Central memory CD4-positive, alpha-beta T cell (primary cell): ENCODE measurements at regions not wholly inside any gene's neighbourhood (a gene's known extent, or its start where the extent isn't known, plus 50 kb on each side); places are given as distances from the start of the nearest gene placed in this dataset.
"Not testable (repeated sequence)": the region's sequence is repeated elsewhere in the genome, so short reads cannot be mapped to it uniquely, and the experiment has no call there.

Source experiments
- DNase-seq: peaks from one replicate; pipeline ENCODE4 v3.0.0; 2022

DNA sequence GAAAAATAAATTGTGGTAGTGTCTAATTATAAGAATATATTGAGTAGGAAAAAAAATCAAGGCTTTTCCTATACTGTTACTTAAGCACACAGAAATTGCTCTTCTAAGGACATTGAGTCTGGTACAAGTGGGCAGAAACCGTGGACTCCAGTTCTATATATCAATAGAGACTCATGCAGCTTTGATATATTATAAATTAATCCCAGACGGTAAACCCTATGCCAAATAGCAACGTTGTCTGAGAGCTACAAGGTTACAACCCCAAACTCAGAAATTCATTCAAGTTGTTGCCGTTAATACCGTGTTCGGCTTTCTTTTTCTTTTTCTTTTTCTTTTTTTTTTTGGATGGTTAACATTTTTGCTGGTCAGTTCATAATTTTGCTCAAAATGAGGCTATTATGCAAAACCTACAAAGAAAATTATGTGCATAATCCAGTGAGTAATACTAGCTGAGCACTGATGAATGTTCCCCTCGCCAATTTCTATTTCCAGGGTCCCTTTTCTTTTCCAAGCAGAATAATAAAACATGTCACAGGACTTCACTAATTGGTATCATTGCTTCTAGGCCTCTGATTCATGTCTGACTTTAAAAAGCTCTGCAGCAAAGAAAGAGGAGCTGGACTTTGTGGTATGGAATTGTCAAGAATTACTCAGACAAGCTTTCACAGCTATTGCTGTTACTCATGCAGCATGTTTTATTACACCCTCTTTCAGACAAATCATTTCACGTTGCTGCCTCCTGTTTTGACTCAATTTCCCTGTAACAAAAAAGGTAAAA, 737.7 kb downstream of the NLGN4X start:
- DNase-seq, result no peak

- no peak for DNase-seq
These were observed 754.4 kb downstream of the NLGN4X start for GRCh38 chrX:5474282-5474681.

DNA sequence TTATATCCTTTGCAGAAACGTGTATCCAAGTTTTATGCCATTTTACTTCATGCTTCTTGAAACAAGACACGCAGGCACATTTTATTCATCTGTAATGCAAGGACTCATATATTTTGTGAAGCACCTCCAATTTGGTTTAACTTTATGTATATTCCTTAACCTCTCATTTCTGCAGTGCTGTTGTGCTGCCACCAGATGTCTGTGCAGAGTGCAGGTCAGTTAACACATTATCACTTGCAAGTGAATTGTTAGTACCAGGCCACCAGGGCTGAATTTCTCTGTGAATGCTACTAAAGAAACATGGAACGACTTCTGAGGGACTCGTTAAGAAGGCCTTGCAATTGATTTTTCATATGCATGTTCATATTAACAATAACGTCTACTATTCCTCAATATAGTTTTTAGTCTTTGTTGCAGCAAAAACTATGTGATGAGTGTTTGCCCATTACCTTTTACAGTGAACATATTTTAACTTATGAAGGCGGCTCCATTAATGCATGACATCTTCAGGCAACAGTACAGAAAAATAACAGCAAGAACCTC, 770.3 kb downstream of the NLGN4X start:
- no peak for DNase-seq

GRCh38 chrX:5449323-5449722, 779.3 kb downstream of the NLGN4X start:
- no peak for DNase-seq

DNA sequence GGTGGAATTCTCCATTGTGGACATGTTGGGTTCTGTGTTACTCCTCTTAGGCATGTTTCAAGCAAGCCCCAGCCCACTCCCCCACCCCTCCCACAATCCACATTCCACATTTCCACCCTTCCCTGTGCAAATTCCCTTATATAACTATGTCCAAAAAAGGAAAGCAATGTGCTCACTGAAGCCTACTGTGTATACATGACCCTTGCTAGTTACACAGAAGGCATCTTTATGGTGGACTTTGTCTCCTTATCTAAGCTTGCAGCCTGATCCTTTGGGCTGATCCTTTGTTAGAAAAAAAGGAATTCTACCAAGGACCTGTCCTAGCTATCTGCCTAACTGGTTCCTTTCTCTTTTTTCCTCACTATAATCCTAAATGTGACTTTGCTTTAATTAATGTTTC, 796.8 kb downstream of the NLGN4X start:
- DNase-seq, result no peak

DNA sequence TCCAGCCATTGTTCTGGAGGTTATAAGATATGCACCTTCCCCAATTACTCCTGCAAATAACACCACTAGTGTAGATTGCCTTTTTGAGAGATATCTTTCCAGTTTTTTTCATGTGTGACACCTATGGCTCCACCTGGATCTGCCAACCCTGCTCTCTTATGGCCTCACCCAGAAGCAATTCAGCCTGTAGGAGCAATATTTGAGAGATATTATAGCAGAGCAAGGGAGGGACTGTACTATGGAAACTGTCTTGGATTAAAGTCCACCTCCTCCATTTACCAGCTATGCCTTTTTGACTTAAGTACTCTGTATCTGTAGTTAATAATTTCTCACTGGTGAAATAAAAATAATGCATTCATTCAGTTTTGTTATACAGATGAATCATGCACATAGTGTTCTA, 803.5 kb downstream of the NLGN4X start:
- no peak for DNase-seq

DNA sequence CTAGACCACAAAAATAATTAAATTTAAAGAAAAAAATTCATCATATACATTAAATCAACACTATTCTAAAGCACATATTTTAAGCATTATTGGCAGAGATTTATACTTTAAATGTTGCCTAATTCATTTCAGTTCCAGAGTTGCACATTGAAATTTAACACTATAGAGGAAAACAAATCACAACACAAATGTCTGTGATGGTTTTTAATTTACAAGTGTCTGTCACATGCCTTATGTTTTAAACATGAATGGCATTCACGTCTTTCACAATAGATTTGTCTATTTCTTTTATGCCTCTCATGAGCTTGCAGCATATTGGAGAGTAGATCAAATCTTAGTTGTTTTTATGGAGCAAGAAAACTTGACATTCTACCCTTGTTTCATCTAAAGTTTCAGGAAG, 811.3 kb downstream of the NLGN4X start:
- no peak for DNase-seq

DNA sequence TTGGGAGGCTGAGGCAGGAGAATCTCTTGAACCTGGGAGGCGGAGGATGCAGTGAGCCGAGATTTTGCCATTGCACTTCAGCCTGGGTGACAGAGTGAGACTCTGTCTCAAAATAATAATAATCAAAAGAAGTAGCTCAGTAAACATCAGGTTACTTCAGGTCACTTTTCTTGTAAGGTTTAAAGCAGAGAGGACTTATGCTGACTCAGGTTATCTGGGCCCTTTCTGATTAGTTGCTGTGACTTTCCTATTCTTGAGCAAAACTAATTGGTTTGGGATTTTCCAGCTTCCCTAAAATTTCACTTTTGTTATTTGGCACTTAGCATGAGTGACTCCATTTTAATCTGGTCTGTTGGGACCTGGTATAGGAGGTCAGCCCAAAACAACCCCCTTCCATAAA, 812.9 kb downstream of the NLGN4X start:
- no peak for DNase-seq

- no peak for DNase-seq
These were observed 819.6 kb downstream of the NLGN4X start for GRCh38 chrX:5409106-5409505.

- DNase-seq, result no peak
These were observed 826.2 kb downstream of the NLGN4X start for GRCh38 chrX:5402461-5402860.

DNA sequence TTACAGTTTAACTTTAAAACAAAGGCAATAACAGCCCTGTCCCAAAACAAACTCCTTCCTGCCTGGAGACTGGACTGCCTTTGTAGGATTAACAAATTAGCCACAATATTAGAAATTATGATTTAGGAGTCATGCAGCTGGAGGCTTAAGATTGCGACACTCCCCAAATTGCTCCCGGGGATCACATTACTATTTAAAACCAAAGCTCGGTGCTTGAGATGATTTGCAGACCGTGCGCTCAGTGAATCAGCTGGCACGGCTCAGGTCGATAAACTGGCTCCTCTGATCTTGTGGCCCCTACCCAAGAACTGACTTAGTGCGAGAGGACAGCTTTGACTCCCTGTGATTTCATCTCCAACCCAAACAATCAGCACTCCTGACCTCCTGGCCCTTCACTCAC, 829.3 kb downstream of the NLGN4X start:
- no peak for DNase-seq

- no peak for DNase-seq
These were observed 831.3 kb downstream of the NLGN4X start for GRCh38 chrX:5397409-5397808.

DNA sequence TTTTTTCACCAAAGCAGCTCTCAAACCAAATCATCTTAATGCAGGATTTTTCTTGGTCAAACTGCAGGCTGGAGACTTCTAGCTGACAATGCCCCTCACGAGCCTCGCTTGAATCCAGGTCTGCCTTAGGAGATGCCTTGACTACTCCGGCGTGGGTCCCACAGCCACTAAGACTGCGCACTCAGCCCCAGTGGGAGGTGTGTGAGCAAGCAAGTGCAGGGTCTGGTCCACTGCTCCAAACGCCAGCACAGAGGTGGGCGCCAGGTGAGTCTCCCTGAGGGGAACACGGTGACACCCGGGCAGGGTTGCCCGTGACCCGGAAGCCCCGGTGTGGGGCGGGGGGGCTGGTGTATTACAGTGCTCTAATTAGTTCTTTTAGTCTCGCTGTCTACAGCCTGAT, 838.3 kb downstream of the NLGN4X start:
- no peak for DNase-seq

DNA sequence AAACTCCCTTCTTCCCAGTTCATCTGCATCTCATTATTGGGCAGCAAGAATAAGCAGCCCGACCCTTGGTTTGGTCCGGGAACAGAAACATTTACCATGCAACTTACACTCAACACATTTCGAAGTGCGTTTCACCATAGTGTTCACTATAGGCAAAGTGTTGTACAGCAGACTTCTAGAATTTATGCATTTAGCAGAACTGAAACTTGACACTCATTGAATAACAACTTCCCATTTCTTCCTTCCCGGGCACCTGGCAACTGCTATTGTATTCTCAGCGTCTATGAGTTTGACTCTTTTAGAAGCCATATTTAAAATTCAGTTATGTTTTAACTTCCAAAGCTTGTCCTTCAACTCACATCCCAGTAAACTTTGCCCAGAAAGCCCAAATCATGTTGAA, 840.6 kb downstream of the NLGN4X start:
- no peak for DNase-seq

- no peak for DNase-seq
These were observed 848.2 kb downstream of the NLGN4X start for GRCh38 chrX:5380426-5380825.

GRCh38 chrX:5341902-5342301, 886.8 kb downstream of the NLGN4X start:
- DNase-seq, result no peak

- no peak for DNase-seq
These were observed 891.5 kb downstream of the NLGN4X start for GRCh38 chrX:5337160-5337559.

DNA sequence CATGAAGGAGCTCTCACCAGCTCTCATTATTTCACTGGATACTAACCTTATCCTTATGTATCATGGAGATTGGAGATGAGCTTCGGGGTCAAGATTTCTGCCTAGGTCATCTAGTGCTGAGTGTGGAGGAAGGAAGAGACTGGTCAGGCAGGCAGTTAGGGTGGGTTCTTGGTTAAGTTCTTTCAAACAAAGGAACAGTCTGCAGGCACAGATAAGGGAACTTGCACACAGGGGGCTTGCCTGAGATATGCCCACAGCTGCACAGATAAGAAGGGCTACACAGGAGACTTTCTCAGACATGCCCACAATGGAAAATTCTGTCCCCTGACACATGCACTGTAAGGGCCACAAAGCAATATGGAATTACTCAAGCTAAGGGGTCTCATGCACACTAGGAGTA, 904.1 kb downstream of the NLGN4X start:
- no peak for DNase-seq

DNA sequence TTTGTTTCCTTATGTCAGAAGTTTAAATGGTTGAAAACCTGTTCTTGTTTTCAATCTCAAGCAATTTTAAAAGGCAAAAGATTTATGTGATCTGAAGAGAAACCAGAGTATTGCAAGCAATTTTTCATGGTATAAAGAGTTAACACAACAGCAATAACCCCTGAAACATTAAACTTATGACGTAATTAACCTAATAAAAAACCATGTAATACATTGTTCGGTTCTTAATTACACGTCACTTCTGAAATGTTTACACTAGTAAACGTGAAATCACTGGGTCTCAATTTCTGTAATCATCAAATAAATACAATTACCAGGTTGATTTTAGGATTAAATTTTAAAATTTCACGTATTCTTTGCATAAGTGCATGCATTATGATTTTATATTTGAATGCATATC, 914.5 kb downstream of the NLGN4X start:
- DNase-seq, result no peak

DNA sequence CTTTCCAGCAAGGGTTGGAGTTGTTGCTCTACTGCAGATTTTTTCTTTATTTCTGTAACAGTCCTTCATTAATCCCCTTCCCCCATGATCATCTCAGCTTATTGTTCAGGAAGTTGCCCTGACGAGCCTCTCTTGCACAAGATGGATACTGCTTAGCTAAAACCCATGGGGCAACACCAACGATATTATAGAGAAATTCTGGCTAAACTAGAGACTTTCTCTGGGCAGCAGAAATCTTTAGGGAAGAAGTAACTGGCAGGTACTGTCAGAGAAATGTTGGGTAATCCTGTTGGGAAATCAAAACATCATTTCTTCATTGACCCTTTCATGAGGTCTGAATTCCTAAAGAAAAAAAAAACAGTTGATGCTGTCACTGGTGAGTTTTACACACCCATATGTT, 921.3 kb downstream of the NLGN4X start:
- DNase-seq, result no peak

DNA sequence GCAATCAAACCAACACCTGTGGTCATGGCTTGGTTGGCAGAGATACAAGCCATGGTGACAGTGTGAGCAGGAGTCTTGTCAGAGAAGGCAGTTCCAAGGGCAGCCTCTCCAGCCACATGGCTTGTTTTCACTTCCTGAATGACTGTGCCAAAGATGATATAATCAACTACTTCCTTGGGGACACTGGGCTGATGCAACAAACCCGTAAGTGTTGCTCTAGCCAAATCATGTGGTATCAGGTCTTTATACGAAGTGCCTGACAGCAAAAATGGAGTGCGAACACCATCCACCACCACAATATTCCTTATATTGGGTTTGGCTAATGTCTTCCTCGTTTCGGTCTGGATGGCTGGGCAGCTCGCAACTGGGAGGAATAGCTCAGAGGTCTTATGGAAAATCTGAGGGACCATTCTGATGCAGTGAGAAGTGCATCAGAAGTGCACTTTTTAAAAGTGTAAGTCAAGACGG, 922.0 kb downstream of the NLGN4X start:
- no peak for DNase-seq

DNA sequence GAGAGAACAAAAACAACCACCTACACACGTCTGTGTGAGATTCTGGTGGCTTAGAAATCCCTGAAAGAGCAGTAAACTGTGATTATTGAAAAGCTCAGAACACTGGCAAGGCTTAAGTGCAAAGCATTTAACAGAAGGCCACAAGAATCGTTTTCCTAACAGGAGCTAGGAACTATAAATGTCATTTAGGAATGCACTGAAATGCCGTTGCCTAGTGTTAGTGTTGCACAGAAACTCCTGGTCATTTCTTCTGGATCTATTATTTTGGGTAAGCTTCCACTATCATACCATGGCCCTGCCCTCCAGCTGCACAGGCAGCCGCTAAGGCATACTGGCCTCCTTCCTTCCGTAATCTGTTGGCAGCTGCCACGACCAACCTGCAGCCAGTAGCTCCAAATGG, 923.2 kb downstream of the NLGN4X start:
- no peak for DNase-seq

- no peak for DNase-seq
These were observed 933.7 kb downstream of the NLGN4X start for GRCh38 chrX:5295004-5295403.

- DNase-seq, result no peak
These were observed 938.0 kb downstream of the NLGN4X start for GRCh38 chrX:5290635-5291034.

GRCh38 chrX:5289949-5290348, 938.7 kb downstream of the NLGN4X start:
- not testable (repeated sequence) for DNase-seq
